ENCODE measurements at regions not wholly inside any gene's neighbourhood (a gene's known extent, or its start where the extent isn't known, plus 50 kb on each side); places are given as distances from the start of the nearest gene placed in this dataset.

GRCh38 chr4:57640391-57641100, 530.4 kb upstream of the IGFBP7 start:
- no peak for DNase-seq (ENCODE audit: extremely low read depth, insufficient read length)
- no peak for TF ChIP-seq CTCF (IDR thresholded peaks at IDR 0.05; ENCODE audit: insufficient read depth, low read length, poor library complexity, severe bottlenecking)
- Histone ChIP-seq H3K27me3 (replicated peaks; ENCODE audit: control insufficient read depth, insufficient read depth, low read length) (no peaks in the 10 kb centered on the region), H3K36me3 (ENCODE audit: control insufficient read depth, insufficient read depth, low read length) (no peaks in the 10 kb centered on the region), H3K4me3 (replicated peaks; ENCODE audit: low read depth, low read length) (no peak overlapping the region)

- no peak overlapping the region for H3K4me3 ChIP-seq (replicated peaks; ENCODE audit: low read depth, low read length)
- DNase-seq (ENCODE audit: extremely low read depth, insufficient read length), result no peak
- TF ChIP-seq CTCF (IDR thresholded peaks at IDR 0.05; ENCODE audit: insufficient read depth, low read length, poor library complexity, severe bottlenecking), result no peak
- H3K27me3 ChIP-seq (replicated peaks; ENCODE audit: control insufficient read depth, insufficient read depth, low read length), result no peaks in the 10 kb centered on the region
- no peaks in the 10 kb centered on the region for H3K36me3 ChIP-seq (ENCODE audit: control insufficient read depth, insufficient read depth, low read length)
These were observed 529.6 kb upstream of the IGFBP7 start for GRCh38 chr4:57639561-57640382.

- H3K27me3 ChIP-seq (replicated peaks; ENCODE audit: control insufficient read depth, insufficient read depth, low read length), result no peaks in the 10 kb centered on the region
- H3K36me3 ChIP-seq (ENCODE audit: control insufficient read depth, insufficient read depth, low read length), result no peaks in the 10 kb centered on the region
- TF ChIP-seq CTCF (IDR thresholded peaks at IDR 0.05; ENCODE audit: insufficient read depth, low read length, poor library complexity, severe bottlenecking), result no peak
- no peak overlapping the region for H3K4me3 ChIP-seq (replicated peaks; ENCODE audit: low read depth, low read length)
- DNase-seq (ENCODE audit: extremely low read depth, insufficient read length), result no peak
These were observed 525.7 kb upstream of the IGFBP7 start for GRCh38 chr4:57635910-57636309.

GRCh38 chr4:57633212-57633859, 523.2 kb upstream of the IGFBP7 start:
- no peak for TF ChIP-seq CTCF (IDR thresholded peaks at IDR 0.05; ENCODE audit: insufficient read depth, low read length, poor library complexity, severe bottlenecking)
- Histone ChIP-seq H3K27me3 (replicated peaks; ENCODE audit: control insufficient read depth, insufficient read depth, low read length) (no peaks in the 10 kb centered on the region), H3K4me3 (replicated peaks; ENCODE audit: low read depth, low read length) (no peak overlapping the region), H3K36me3 (ENCODE audit: control insufficient read depth, insufficient read depth, low read length) (no peaks in the 10 kb centered on the region)
- no peak for DNase-seq (ENCODE audit: extremely low read depth, insufficient read length)

GRCh38 chr4:57632564-57632963, 522.4 kb upstream of the IGFBP7 start:
- DNase-seq (ENCODE audit: extremely low read depth, insufficient read length), result no peak
- Histone ChIP-seq H3K36me3 (ENCODE audit: control insufficient read depth, insufficient read depth, low read length) (no peaks in the 10 kb centered on the region), H3K27me3 (replicated peaks; ENCODE audit: control insufficient read depth, insufficient read depth, low read length) (no peaks in the 10 kb centered on the region), H3K4me3 (replicated peaks; ENCODE audit: low read depth, low read length) (no peak overlapping the region)
- TF ChIP-seq CTCF (IDR thresholded peaks at IDR 0.05; ENCODE audit: insufficient read depth, low read length, poor library complexity, severe bottlenecking), result no peak

All from GM06990 (cell line).